ENCODE measurements at regions not wholly inside any gene's neighbourhood (a gene's known extent, or its start where the extent isn't known, plus 50 kb on each side); places are given as distances from the start of the nearest gene placed in this dataset.

DNA sequence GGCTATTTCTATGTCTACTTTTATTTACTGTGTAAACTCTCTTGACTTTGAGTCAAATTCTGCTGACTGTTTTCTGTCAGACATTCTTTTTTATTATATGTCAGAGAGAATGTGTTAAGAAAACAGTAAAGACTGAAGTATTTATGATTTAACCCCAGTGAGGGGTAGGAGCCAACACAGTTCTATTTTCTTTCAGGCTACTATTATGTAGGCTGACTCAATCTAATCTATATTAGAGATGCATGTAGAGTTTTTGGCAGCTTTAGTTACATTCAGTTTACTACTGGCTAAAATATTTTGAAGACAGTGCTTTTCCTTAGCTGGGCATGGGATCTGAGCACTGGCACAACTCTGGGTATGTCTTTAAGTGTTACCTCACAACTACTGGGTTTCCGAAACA is 1108.0 kb downstream of the CDH11 start:
- TF ChIP-seq, protein P1, sequence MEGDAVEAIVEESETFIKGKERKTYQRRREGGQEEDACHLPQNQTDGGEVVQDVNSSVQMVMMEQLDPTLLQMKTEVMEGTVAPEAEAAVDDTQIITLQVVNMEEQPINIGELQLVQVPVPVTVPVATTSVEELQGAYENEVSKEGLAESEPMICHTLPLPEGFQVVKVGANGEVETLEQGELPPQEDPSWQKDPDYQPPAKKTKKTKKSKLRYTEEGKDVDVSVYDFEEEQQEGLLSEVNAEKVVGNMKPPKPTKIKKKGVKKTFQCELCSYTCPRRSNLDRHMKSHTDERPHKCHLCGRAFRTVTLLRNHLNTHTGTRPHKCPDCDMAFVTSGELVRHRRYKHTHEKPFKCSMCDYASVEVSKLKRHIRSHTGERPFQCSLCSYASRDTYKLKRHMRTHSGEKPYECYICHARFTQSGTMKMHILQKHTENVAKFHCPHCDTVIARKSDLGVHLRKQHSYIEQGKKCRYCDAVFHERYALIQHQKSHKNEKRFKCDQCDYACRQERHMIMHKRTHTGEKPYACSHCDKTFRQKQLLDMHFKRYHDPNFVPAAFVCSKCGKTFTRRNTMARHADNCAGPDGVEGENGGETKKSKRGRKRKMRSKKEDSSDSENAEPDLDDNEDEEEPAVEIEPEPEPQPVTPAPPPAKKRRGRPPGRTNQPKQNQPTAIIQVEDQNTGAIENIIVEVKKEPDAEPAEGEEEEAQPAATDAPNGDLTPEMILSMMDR (IDR thresholded peaks at IDR 0.05; ENCODE audit: low read depth, low read length, poor library complexity, severe bottlenecking): no peak
- no peak for TF ChIP-seq EZH2phosphoT487 (IDR thresholded peaks at IDR 0.05; ENCODE audit: borderline replicate concordance, low read length)

Measured in DOHH2 (cell line).